KG1 (cell line): ENCODE measurements at regions not wholly inside any gene's neighbourhood (a gene's known extent, or its start where the extent isn't known, plus 50 kb on each side); places are given as distances from the start of the nearest gene placed in this dataset.
A peak's percentile ranks its signal among the peaks of the same experiment; 100 is the strongest.
"Not testable (repeated sequence)": the region's sequence is repeated elsewhere in the genome, so short reads cannot be mapped to it uniquely, and the experiment has no call there.

Source experiments
- DNase-seq: peaks from one replicate; lab custom pipeline; 2025; lab: John Stamatoyannopoulos, UW

GRCh38 chr4:77306496-77306895 is 149.5 kb downstream of the CCNG2 start:
- no peak for DNase-seq

- no peak for DNase-seq
Observed at GRCh38 chr4:77308843-77309242, 151.8 kb downstream of the CCNG2 start.

GRCh38 chr4:77309496-77309895 is 152.5 kb downstream of the CCNG2 start:
- DNase-seq, result no peak

DNA sequence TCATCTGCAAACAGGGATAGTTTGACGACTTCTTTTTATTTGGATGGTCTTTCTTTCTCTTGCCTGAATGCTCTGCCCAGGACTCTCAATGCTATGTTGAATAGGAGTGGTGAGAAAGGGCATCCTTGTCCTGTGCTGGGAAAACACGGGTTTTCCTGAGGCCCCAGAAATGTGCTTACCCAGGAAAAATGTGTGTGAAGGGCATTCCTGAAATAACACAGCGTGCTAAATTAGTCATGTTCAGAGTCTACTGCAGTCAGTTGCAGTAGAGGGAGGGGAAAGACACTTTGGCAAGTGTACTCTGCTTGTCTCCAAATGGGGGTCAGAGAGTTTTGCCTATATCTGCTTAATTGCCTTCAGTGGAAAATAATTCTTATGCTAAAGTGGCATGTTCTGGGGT is 153.9 kb downstream of the CCNG2 start:
- no peak for DNase-seq

DNA sequence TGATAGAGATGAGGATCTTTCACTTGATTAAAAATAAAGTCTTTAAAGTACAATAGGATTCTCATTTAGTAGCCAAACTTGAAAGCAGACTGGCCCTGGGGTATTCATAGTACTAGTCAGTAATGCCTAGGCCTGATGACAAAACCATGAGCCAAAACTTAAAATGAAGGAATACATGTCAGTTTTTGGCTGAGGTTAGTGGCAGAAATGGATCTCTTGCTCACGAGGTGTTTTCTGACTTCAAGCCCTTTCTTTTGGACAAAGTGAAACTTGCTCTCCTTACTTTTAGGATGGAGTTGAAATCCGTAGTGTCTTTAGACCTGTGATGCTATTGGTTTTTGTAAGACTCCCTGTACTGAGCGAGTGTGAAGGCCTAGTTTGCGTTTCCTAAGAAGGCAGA is 157.7 kb downstream of the CCNG2 start:
- no peak for DNase-seq

- no peak for DNase-seq
Observed at GRCh38 chr4:77327151-77327550, 170.1 kb downstream of the CCNG2 start.

GRCh38 chr4:77332696-77333270 is 175.8 kb downstream of the CCNG2 start:
- DNase-seq, result no peak

- DNase-seq, result no peak
Observed at GRCh38 chr4:77336411-77337142, 179.6 kb downstream of the CCNG2 start.

DNA sequence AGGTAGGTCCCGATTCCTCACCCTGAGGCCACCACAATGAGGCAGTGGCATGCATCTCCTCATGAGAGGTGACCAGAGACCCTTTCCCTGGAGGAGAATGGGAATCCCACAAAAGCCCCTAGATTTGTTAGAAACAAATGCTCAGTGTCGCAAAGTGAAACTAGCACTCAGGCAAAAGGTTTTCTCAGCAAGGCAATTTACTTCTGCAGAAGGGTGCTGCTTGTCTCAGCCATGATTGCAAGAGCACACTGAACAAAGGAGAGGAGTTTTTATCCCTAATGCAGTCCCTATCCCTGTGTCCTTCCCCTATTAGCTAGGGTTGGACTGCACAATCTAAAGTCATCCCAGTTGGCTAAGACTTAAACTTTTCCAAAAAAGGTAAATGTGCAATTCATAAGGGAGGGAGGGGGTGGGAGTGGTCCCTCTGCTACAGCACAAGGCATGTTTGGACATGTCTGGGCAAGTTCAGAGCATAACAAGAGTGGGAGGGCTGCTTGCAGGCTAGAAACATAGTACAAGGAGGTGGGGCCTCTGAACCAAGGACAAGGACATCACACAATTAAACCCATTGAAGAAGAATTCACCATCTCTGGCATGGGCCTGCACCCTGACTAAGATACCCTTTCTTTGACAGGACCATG is 185.3 kb downstream of the CCNG2 start:
- no peak for DNase-seq

GRCh38 chr4:77344001-77344400 is 187.0 kb downstream of the CCNG2 start:
- DNase-seq, result no peak

- DNase-seq, result no peak
Observed at GRCh38 chr4:77344784-77345183, 187.8 kb downstream of the CCNG2 start.

DNA sequence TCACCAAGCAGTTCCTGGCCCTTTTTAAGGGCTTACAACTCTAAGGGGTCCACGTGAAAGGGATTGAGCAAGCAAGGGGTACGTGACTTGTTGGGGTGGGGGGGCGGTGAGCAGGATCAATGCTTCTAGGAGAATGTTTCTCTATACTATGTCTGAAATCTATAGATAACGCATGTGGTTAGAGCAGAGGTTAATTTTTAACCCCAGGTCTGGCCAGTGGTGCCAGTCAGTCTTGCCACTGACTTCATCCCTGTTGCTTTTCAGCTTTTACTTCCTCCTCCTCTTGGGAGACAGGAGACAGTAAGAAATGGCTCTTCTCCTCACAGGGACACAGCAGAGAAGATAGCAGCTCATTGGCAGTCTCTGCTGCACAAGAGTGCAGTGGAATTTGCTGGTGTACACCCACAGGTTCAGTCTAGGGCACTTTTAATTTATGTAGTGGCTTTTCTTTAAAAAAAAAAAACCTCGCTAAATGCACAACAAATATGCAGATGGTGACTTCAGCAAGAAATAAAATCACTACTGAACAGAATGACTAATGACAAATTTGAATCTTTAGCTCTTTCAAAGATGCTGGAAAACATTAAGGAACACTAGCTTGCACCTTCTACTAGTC is 190.5 kb downstream of the CCNG2 start:
- DNase-seq, result no peak

- no peak for DNase-seq
Observed at GRCh38 chr4:77348815-77349214, 191.8 kb downstream of the CCNG2 start.

GRCh38 chr4:77349364-77349763 is 192.4 kb downstream of the CCNG2 start:
- no peak for DNase-seq

GRCh38 chr4:77349796-77350195 is 192.8 kb downstream of the CCNG2 start:
- DNase-seq, result no peak

GRCh38 chr4:77352192-77352591 is 195.2 kb downstream of the CCNG2 start:
- no peak for DNase-seq

- DNase-seq, result not testable (repeated sequence)
Observed at GRCh38 chr4:77353724-77354315, 196.8 kb downstream of the CCNG2 start.

DNA sequence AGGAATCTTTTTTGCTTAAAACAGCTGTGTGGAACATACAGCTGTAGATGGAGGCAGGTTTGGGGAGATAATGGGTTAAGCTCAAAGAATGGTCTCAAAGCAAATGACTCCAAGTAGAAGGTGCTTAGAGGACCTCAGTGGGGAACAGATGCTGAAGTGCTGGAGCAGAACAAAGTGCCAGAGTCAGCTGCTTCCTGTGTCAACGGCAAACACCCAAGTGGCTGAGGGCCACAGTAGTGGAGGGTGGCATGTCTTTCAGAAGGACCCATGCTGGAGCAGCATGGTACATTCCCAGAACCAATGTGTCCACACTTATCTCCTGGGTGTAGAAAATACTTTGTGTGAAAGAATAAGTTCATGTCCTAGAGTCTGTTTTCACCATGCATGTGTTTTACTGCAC is 197.5 kb downstream of the CCNG2 start:
- no peak for DNase-seq

DNA sequence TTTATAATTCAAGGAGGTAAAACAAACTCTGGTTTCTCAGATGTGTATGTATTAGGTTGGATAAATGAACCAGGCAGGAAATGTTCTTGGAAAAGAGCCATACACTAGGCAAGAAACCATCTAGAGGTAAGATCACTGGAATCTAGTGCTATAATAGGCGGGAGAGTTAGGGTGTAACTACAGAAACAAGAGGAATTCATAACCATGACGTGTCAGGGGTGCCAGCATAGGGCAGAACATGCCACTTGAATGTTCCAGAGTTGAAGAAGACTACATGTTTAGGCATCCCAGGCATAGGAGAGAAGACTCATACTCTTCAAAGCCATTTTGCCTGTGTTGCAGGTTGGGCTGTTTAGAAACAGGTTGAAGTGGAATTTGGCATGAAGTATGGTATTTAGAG is 198.7 kb downstream of the CCNG2 start:
- no peak for DNase-seq

DNA sequence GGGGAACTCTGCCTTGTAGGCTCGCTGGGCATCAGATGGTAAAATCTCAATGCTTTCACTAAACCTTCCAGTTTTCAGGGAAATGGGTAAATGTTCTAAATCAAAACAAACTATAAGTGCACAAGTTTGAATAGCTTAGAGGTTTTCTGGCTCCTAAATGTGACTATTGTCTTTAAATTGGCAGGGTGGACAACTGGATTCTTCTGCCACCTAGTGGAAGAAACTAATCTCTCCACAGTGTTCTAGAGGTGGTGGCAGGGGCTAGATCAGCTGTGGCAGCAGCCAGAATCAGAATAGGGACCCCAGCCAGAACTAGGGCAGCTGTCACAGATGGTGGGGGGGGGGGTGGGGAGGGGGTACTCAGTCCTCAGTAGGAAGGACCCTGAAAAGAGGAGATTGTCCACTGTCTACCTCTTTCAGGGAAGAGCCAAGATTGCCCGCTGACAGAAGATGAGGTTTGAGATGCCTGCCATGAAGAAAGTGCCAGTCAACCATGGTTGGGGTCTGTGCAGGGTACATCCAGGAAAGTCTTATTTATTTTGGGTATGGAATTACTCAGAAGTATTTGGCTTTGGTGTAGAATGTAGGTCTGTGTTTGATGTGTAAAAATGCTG is 201.4 kb downstream of the CCNG2 start:
- peak; percentile 23 for DNase-seq

GRCh38 chr4:77360451-77360850 is 203.4 kb downstream of the CCNG2 start:
- DNase-seq, result no peak

- not testable (repeated sequence) for DNase-seq
Observed at GRCh38 chr4:77366876-77367275, 209.9 kb downstream of the CCNG2 start.
